NCI-H82 (cell line): ENCODE measurements at regions not wholly inside any gene's neighbourhood (a gene's known extent, or its start where the extent isn't known, plus 50 kb on each side); places are given as distances from the start of the nearest gene placed in this dataset.

ENCODE experiments used
- DNase-seq: peaks from one replicate; lab custom pipeline; 2025; lab: John Stamatoyannopoulos, UW

- no peak for DNase-seq
Measured at GRCh38 chr2:43086451-43087221, 139.8 kb downstream of the ZFP36L2 start.

GRCh38 chr2:43085929-43086328, 140.5 kb downstream of the ZFP36L2 start:
- no peak for DNase-seq

GRCh38 chr2:43085505-43085904, 140.9 kb downstream of the ZFP36L2 start:
- no peak for DNase-seq

GRCh38 chr2:43084699-43085091, 141.7 kb downstream of the ZFP36L2 start:
- no peak for DNase-seq

- peak; percentile 65 for DNase-seq
Measured at GRCh38 chr2:43083710-43084698, 142.4 kb downstream of the ZFP36L2 start.

GRCh38 chr2:43082903-43083677, 143.3 kb downstream of the ZFP36L2 start:
- no peak for DNase-seq

- DNase-seq = peak; percentile 68
Measured at GRCh38 chr2:43082111-43082894, 144.1 kb downstream of the ZFP36L2 start.

- DNase-seq = no peak
Measured at GRCh38 chr2:43081131-43081765, 145.2 kb downstream of the ZFP36L2 start.

- DNase-seq = no peak
Measured at GRCh38 chr2:43080571-43081021, 145.8 kb downstream of the ZFP36L2 start.

GRCh38 chr2:43078781-43079755, 147.3 kb downstream of the ZFP36L2 start:
- no peak for DNase-seq

GRCh38 chr2:43078301-43078700, 148.1 kb downstream of the ZFP36L2 start:
- DNase-seq = no peak

- DNase-seq = no peak
Measured at GRCh38 chr2:43077876-43078275, 148.5 kb downstream of the ZFP36L2 start.

GRCh38 chr2:43076676-43077075, 149.7 kb downstream of the ZFP36L2 start:
- no peak for DNase-seq

- no peak for DNase-seq
Measured at GRCh38 chr2:43075811-43076585, 150.4 kb downstream of the ZFP36L2 start.

- DNase-seq = no peak
Measured at GRCh38 chr2:43075054-43075593, 151.3 kb downstream of the ZFP36L2 start.

- no peak for DNase-seq
Measured at GRCh38 chr2:43074592-43075053, 151.8 kb downstream of the ZFP36L2 start.

- DNase-seq = no peak
Measured at GRCh38 chr2:43074052-43074451, 152.4 kb downstream of the ZFP36L2 start.

GRCh38 chr2:43073401-43073825, 153.0 kb downstream of the ZFP36L2 start:
- DNase-seq = peak; percentile 68
